ENCODE measurements at regions not wholly inside any gene's neighbourhood (a gene's known extent, or its start where the extent isn't known, plus 50 kb on each side); places are given as distances from the start of the nearest gene placed in this dataset.
A peak's percentile ranks its signal among the peaks of the same experiment; 100 is the strongest.
"Not testable (repeated sequence)": the region's sequence is repeated elsewhere in the genome, so short reads cannot be mapped to it uniquely, and the experiment has no call there.

DNA sequence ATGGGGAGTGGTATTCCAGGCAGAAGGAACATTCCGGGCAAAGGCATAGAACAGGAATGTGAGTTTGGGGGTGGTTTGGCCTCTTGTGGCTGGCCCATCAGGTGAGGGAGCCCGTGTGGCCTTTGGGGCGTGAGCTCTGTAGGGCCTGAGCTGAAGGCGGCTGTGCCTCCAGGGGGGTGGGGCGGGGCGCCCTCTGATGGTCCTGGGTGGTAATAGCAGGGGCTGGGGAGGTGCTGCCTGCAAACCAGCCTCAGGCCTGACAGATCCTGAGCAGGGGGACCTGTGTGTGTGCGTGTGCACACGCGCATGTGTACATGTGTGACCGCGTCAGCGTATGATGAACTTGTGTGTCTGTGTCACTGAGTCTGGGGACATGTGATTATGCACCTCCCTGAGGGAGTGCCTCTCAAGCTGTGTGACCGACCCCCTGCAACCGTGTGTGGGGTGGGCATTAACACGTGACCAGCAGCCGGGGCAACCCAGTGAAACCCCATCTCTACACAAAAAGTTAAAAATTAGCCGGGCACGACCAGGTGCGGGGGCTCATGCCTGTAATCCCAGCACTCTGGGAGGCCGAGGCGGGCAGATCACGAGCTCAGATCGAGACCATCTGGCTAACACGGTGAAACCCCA, 177.1 kb downstream of the TBC1D2B start:
- ATAC-seq (ENCODE audit: poor library complexity) (peak; percentile 65), DNase-seq (peak; percentile 57)
- intact Hi-C loops (cut with DNase I), result not testable (repeated sequence)

DNA sequence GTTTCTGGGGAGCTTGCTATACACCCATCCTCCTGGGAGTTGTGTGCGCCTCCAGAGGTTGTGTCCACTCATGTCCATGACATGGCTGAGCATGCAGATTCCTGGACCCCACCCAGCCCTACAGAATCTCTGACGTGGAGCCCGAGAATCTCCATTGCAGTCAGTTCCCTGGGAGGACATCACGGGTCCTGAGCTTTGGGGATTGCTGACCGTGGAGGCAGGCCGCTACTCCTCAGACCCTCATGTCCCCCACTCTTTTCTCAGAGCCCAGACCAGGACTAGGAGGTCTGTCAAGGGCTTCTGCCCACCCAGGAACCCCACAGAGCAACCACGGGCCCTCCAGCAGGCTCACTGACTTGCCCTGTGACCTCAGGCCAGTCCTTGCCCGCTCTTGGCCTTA, 177.7 kb downstream of the TBC1D2B start:
- DNase-seq; ATAC-seq (ENCODE audit: poor library complexity); intact Hi-C loops (cut with DNase I): not testable (repeated sequence)

GRCh38 chr15:77898811-77899730, 178.4 kb downstream of the TBC1D2B start:
- DNase-seq, result peak; percentile 35
- intact Hi-C loops (cut with DNase I), result no loop called here
- no peak for ATAC-seq (ENCODE audit: poor library complexity)

DNA sequence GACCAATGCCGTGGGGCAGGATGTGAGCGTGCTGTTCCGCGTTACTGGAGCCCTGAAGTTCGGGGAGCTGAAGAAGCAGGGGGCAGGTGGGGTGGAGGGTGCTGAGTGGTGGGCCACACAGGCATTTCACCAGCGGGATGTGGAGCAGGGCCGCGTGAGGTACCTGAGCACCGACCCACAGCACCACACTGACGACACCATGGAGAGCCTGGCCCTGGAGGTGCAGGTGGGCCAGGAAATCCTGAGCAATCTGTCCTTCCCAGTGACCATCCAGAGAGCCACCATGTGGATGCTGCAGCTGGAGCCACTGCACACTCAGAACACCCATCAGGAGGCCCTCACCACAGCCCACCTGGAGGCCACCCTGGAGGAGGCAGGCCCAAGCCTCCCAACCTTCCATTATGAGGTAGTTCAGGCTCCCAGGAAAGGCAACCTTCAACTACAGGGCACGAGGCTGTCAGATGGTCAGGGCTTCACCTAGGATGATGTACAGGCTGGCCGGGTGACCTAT, 179.6 kb downstream of the TBC1D2B start:
- DNase-seq (peak; percentile 8), ATAC-seq (ENCODE audit: poor library complexity) (no peak)
- intact Hi-C loops (cut with DNase I), result no loop called here

GRCh38 chr15:77897113-77897895, 180.2 kb downstream of the TBC1D2B start:
- ATAC-seq (ENCODE audit: poor library complexity); intact Hi-C loops (cut with DNase I): not testable (repeated sequence)

DNA sequence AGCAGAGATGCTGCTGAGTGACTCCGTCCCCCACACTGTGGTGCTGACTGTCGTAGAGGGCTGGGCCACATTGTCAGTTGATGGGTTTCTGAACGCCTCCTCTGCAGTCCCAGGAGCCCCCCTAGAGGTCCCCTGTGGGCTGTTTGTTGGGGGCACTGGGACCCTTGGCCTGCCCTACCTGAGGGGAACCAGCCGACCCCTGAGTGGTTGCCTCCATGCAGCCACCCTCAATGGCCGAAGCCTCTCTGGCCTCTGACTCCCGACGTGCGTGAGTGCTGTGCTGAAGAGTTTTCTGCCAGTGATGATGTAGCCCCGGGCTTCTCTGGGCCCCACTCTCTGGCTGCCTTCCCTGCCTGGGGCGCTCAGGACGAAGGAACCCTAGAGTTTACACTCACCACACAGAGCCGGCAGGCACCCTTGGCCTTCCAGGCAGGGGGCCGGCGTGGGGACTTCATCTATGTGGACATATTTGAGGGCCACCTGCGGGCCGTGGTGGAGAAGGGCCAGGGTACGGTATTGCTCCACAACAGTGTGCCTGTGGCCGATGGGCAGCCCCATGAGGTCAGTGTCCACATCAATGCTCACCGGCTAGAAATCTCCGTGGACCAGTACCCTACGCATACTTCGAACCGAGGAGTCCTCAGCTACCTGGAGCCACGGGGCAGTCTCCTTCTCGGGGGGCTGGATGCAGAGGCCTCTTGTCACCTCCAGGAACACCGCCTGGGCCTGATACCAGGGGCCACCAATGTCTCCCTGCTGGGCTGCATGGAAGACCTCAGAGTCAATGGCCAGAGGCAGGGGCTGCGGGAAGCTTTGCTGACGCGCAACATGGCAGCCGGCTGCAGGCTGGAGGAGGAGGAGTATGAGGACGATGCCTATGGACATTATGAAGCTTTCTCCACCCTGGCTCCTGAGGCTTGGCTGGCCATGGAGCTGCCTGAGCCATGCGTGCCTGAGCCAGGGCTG, 181.1 kb downstream of the TBC1D2B start:
- intact Hi-C loops (cut with DNase I); ATAC-seq (ENCODE audit: poor library complexity): not testable (repeated sequence)
- peak; percentile 22 for DNase-seq

More at GRCh38 chr15:77897113-77897895, 180.2 kb downstream of the TBC1D2B start:
- peak; percentile 29 for DNase-seq

GRCh38 chr15:77895742-77896141, 181.8 kb downstream of the TBC1D2B start:
- ATAC-seq (ENCODE audit: poor library complexity), result no peak
- intact Hi-C loops (cut with DNase I), result no loop called here
- DNase-seq, result peak; percentile 19

DNA sequence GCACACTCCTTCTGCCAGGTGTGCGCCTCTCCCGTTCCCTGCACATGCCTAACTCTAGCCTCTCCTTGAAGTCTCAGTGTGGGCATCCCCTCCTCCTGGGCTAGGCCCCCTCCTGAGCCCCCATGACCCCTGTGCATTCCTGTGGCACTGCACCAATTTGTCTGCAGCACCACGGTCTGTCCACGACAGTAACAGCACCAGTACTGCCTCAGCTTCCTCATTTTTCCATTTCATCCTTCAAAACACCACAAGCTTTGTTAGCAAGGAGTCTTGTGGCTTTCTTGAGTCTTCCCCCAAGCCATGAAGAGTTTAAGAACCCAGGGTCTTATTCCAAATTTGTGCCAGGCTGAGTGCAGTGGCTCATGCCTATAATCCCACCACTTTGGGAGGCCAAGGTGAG, 182.4 kb downstream of the TBC1D2B start:
- peak; percentile 5 for DNase-seq
- intact Hi-C loops (cut with DNase I); ATAC-seq (ENCODE audit: poor library complexity): not testable (repeated sequence)

DNA sequence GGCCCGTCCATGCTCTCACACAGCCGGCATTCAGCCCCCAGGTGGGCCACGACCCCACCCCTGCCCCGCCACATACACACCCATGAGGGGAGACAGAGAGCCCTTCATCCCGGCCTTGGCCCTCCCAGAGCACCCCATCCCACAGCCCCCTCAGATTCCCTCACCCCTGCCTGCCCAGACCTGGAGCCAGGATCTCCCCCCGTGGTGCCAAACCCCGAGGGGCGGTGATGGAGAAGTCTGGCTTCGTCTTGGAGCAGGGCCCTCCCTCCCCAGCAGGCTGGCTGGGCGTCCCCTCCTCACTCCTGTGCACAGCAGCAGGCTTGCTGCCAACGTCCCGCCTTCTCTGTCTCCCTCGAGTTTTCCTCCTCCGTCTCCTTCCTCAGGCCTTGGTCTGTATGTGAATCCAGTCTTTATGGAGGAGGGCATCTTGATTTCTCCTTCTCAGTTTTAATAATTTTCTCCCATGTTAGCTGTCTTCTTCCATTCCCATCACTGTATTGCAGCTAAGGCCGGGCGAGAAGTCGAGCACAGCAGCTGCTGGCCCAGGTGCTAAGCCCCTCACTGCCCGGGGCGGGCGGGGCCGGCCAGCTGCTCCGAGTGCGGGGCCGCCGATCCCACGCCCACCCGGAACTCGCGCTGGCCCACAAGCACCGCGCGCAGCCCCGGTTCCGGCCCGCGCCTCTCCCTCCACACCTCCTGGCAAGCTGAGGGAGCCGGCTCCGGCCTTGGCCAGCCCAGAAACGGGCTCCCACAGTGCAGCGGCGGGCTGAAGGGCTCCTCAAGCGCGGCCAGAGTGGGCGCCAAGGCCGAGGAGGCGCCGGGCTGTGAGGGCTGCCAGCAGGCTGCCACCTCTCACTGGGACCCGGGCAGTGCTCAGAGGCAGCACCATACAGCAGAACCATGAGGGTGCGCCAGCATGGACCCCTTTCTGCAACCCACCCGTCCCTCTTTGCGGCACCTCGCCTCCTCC, 183.6 kb downstream of the TBC1D2B start:
- DNase-seq (peak; percentile 68), ATAC-seq (ENCODE audit: poor library complexity) (peak; percentile 17)
- intact Hi-C loops (cut with DNase I), result not testable (repeated sequence)

DNA sequence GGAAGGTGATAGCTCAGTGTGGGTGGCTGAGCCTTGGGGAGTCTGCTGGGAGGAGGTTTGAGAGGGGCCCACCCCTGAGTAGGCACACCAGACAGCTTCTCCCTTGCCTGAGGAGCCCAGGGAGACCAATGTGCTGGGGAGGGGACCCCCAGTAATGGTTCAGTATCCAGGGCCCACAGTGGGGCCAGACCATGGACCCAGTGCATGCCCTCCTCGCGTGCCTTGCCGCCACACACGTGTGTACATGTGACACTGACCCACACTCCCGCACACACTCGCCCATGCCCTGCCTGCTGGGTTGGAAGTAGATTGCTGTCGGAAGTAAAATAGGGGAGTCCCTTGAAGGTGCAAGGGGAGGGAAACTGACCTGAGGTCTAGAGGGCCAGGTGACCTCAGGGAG, 184.3 kb downstream of the TBC1D2B start:
- not testable (repeated sequence) for ATAC-seq (ENCODE audit: poor library complexity)

GRCh38 chr15:77892335-77892734, 185.2 kb downstream of the TBC1D2B start:
- DNase-seq, result no peak
- ATAC-seq (ENCODE audit: poor library complexity), result no peak

More for the DNA sequence above, 184.3 kb downstream of the TBC1D2B start:
- peak; percentile 19 for DNase-seq
- intact Hi-C loops (cut with DNase I), result not testable (repeated sequence)

DNA sequence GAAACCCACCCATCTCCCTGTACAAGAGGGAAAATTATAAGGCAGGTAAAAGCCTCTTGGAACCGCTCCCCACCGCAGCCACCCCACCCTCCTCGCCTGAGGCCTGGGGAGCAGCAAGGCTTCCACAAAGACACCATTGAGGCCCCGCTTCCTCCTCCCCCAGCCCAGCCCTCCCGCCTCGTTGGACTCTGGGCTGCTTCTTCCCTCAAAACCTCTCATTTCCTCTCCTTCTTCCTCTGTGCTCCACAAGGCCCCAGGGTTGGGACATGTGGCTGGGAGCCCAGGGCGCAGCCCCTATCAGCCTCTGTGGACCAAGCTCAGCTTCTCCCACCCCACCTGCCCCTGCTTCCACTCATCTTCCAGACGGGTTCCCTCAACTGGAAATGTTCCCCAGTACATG, 185.6 kb downstream of the TBC1D2B start:
- ATAC-seq (ENCODE audit: poor library complexity); intact Hi-C loops (cut with DNase I): not testable (repeated sequence)
- DNase-seq, result peak; percentile 42

More at GRCh38 chr15:77892335-77892734, 185.2 kb downstream of the TBC1D2B start:
- intact Hi-C loops (cut with DNase I), result no loop called here

DNA sequence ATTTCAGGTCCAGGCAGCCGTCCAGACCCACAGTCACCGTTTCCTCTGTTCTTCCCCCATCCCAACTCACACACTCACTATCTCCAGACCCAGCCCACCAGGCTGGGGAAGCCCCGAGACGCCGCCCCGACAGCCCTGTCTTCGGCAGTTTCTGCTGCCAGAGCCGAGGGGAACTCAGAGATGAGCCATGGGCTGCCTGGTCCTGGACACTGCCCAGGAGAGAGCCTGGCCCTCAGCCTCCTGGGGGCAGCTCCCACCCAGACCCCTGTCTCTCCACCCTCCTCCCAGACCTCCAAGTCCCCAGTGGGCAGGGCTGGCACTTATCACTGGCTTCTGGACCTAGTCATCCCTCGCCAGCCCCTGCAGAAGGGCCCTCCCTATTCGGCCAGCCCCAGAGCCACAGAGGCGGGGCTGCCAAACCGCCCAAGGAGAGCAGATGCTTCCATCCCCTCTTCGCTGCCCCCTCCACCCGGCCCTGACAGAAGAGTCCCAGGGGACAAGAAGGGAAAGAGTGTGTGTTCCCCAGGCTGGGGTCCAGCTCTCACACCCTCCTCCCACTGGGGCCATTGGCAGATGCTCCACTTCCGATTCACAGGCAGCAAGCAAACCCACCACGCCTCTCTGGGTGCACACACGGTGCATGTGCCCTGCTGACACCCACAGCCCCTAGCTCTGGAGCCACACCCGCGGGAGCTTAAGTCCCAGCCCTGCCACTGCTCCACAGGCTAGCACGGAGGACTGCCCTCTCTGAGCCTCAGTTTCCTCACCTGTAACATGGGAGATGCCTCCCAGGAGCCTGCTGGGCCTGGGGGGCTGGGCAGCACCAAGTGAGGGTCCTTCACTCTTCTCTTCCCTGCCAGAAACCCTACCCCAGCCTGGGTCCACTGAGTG, 186.4 kb downstream of the TBC1D2B start:
- intact Hi-C loops (cut with DNase I), result not testable (repeated sequence)
- DNase-seq, result peak; percentile 47
- ATAC-seq (ENCODE audit: poor library complexity), result peak; percentile 24

- DNase-seq, result peak; percentile 28
- intact Hi-C loops (cut with DNase I); ATAC-seq (ENCODE audit: poor library complexity): not testable (repeated sequence)
Measured at GRCh38 chr15:77889828-77890725, 187.4 kb downstream of the TBC1D2B start.
